ENCODE measurements at regions not wholly inside any gene's neighbourhood (a gene's known extent, or its start where the extent isn't known, plus 50 kb on each side); places are given as distances from the start of the nearest gene placed in this dataset.

- DNase-seq (ENCODE audit: extremely low read depth, low read depth, low spot score), result no peak
Measured at GRCh38 chr5:109533751-109534272, 124.0 kb upstream of the PJA2 start.

- no peak for DNase-seq (ENCODE audit: extremely low read depth, low read depth, low spot score)
Measured at GRCh38 chr5:109532773-109533364, 123.1 kb upstream of the PJA2 start.

GRCh38 chr5:109531262-109531661, 121.5 kb upstream of the PJA2 start:
- DNase-seq (ENCODE audit: extremely low read depth, low read depth, low spot score), result no peak

GRCh38 chr5:109529987-109530386, 120.2 kb upstream of the PJA2 start:
- DNase-seq (ENCODE audit: extremely low read depth, low read depth, low spot score), result no peak

- DNase-seq (ENCODE audit: extremely low read depth, low read depth, low spot score), result no peak
Measured at GRCh38 chr5:109529520-109529919, 119.7 kb upstream of the PJA2 start.

GRCh38 chr5:109524555-109524954, 114.8 kb upstream of the PJA2 start:
- DNase-seq (ENCODE audit: extremely low read depth, low read depth, low spot score), result no peak

GRCh38 chr5:109524026-109524425, 114.3 kb upstream of the PJA2 start:
- DNase-seq (ENCODE audit: extremely low read depth, low read depth, low spot score), result no peak

GRCh38 chr5:109522404-109522803, 112.6 kb upstream of the PJA2 start:
- no peak for DNase-seq (ENCODE audit: extremely low read depth, low read depth, low spot score)

GRCh38 chr5:109519416-109519815, 109.6 kb upstream of the PJA2 start:
- no peak for DNase-seq (ENCODE audit: extremely low read depth, low read depth, low spot score)

GRCh38 chr5:109516390-109516789, 106.6 kb upstream of the PJA2 start:
- no peak for DNase-seq (ENCODE audit: extremely low read depth, low read depth, low spot score)

GRCh38 chr5:109511980-109512734, 102.4 kb upstream of the PJA2 start:
- DNase-seq (ENCODE audit: extremely low read depth, low read depth, low spot score), result no peak

- no peak for DNase-seq (ENCODE audit: extremely low read depth, low read depth, low spot score)
Measured at GRCh38 chr5:109506556-109506955, 96.8 kb upstream of the PJA2 start.

- DNase-seq (ENCODE audit: extremely low read depth, low read depth, low spot score), result no peak
Measured at GRCh38 chr5:109496112-109496511, 86.3 kb upstream of the PJA2 start.

- DNase-seq (ENCODE audit: extremely low read depth, low read depth, low spot score), result no peak
Measured at GRCh38 chr5:109487753-109488420, 78.1 kb upstream of the PJA2 start.

- DNase-seq (ENCODE audit: extremely low read depth, low read depth, low spot score), result no peak
Measured at GRCh38 chr5:109486200-109486804, 76.5 kb upstream of the PJA2 start.

GRCh38 chr5:109485030-109485429, 75.3 kb upstream of the PJA2 start:
- peak; percentile 12 for DNase-seq (ENCODE audit: extremely low read depth, low read depth, low spot score)

- DNase-seq (ENCODE audit: extremely low read depth, low read depth, low spot score), result no peak
Measured at GRCh38 chr5:109484597-109484996, 74.8 kb upstream of the PJA2 start.

- no peak for DNase-seq (ENCODE audit: extremely low read depth, low read depth, low spot score)
Measured at GRCh38 chr5:109483395-109483971, 73.7 kb upstream of the PJA2 start.

- DNase-seq (ENCODE audit: extremely low read depth, low read depth, low spot score), result no peak
Measured at GRCh38 chr5:109482748-109483147, 73.0 kb upstream of the PJA2 start.

- peak; percentile 12 for DNase-seq (ENCODE audit: extremely low read depth, low read depth, low spot score)
Measured at GRCh38 chr5:109479260-109479860, 69.6 kb upstream of the PJA2 start.

- DNase-seq (ENCODE audit: extremely low read depth, low read depth, low spot score), result no peak
Measured at GRCh38 chr5:109478830-109479229, 69.1 kb upstream of the PJA2 start.

Data from glomerular endothelial cell (primary cell).